ENCODE measurements at regions not wholly inside any gene's neighbourhood (a gene's known extent, or its start where the extent isn't known, plus 50 kb on each side); places are given as distances from the start of the nearest gene placed in this dataset.

- H3K36me3 ChIP-seq (ENCODE audit: control insufficient read depth in 5 of 5, insufficient read depth in 5 of 5, low read length in 5 of 5) = no peaks in the 10 kb centered on the region
- H3K4me1 ChIP-seq (ENCODE audit: control insufficient read depth in 5 of 5, insufficient read depth in 5 of 5, low read length in 5 of 5) = no peaks in the 10 kb centered on the region
Observed at GRCh38 chr2:223513771-223514455, 88.2 kb downstream of the SCG2 start.

GRCh38 chr2:223519471-223519870 lies 82.7 kb downstream of the SCG2 start:
- no peaks in the 10 kb centered on the region for H3K9me3 ChIP-seq (ENCODE audit: control insufficient read depth in 5 of 5, low read length in 5 of 5)
- no peaks in the 10 kb centered on the region for H3K27me3 ChIP-seq (ENCODE audit: control insufficient read depth in 5 of 5, insufficient read depth in 4 of 5, low read length in 5 of 5)
- H3K9ac ChIP-seq (ENCODE audit: low read length in 5 of 5) = no peak overlapping the region
- H3K4me1 ChIP-seq (ENCODE audit: control insufficient read depth in 5 of 5, insufficient read depth in 5 of 5, low read length in 5 of 5) = no peaks in the 10 kb centered on the region
- no peak overlapping the region for H3K27ac ChIP-seq (ENCODE audit: low read depth, low read length)
- no peaks in the 10 kb centered on the region for H3K36me3 ChIP-seq (ENCODE audit: control insufficient read depth in 5 of 5, insufficient read depth in 5 of 5, low read length in 5 of 5)
- no peak overlapping the region for H3K4me3 ChIP-seq (ENCODE audit: low read depth in 1 of 5, low read length in 5 of 5)

More at GRCh38 chr2:223513771-223514455, 88.2 kb downstream of the SCG2 start:
- H3K27ac ChIP-seq (ENCODE audit: low read depth, low read length) = no peak overlapping the region
- H3K9ac ChIP-seq (ENCODE audit: low read length in 5 of 5) = no peak overlapping the region
- H3K27me3 ChIP-seq (ENCODE audit: control insufficient read depth in 5 of 5, insufficient read depth in 4 of 5, low read length in 5 of 5) = peaks cover 0 to 2% (median 0%) of the 10 kb centered on the region in 5 donors
- no peaks in the 10 kb centered on the region for H3K9me3 ChIP-seq (ENCODE audit: control insufficient read depth in 5 of 5, low read length in 5 of 5)
- no peak overlapping the region for H3K4me3 ChIP-seq (ENCODE audit: low read depth in 1 of 5, low read length in 5 of 5)

DNA sequence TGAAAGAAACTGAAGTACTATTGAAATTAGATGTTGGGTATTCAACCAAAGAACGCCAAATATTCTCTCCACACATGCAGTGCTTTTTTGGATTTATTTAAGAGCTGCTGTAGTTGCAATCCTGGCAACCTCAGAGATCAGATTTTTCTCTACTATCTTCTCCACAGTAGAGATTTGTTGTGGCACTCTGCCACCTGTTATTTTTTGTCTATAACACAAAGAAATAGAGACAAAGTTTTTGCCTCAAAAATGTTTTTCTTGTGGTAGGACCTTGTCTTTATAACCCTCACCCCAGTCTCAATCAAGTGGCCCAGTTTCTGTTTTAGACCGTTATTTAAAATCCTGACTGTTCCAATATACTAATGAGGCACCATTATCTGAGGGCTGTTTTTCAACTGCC lies 79.4 kb downstream of the SCG2 start:
- Histone ChIP-seq H3K36me3 (ENCODE audit: control insufficient read depth in 5 of 5, insufficient read depth in 5 of 5, low read length in 5 of 5) (no peaks in the 10 kb centered on the region), H3K9ac (ENCODE audit: low read length in 5 of 5) (no peak overlapping the region), H3K4me3 (ENCODE audit: low read depth in 1 of 5, low read length in 5 of 5) (no peak overlapping the region), H3K9me3 (ENCODE audit: control insufficient read depth in 5 of 5, low read length in 5 of 5) (no peaks in the 10 kb centered on the region), H3K4me1 (ENCODE audit: control insufficient read depth in 5 of 5, insufficient read depth in 5 of 5, low read length in 5 of 5) (no peaks in the 10 kb centered on the region), H3K27ac (ENCODE audit: low read depth, low read length) (no peak overlapping the region), H3K27me3 (ENCODE audit: control insufficient read depth in 5 of 5, insufficient read depth in 4 of 5, low read length in 5 of 5) (no peaks in the 10 kb centered on the region)

DNA sequence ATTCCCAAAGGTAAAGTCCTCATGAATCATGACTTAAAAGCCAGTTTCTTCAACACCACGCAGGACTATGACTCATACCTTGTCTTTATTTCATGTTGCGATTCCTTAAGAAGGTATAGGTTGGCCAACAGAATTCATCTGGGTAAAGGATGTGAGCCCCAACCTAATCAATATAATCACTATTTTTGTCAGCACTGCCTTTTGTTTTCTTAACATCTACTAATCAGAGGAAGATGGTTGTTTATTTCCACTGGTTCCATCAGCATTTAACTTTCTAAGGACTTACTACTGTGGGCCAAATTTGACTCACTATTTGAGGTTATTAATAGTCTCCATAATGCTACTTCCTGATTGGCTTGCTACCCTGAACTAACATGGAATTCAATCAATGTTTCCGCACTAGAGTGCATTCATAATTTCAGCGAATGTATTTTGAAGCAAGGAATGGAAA lies 78.6 kb downstream of the SCG2 start:
- H3K27me3 ChIP-seq (ENCODE audit: control insufficient read depth in 5 of 5, insufficient read depth in 4 of 5, low read length in 5 of 5) = no peaks in the 10 kb centered on the region
- H3K36me3 ChIP-seq (ENCODE audit: control insufficient read depth in 5 of 5, insufficient read depth in 5 of 5, low read length in 5 of 5) = no peaks in the 10 kb centered on the region
- H3K9ac ChIP-seq (ENCODE audit: low read length in 5 of 5) = no peak overlapping the region
- no peaks in the 10 kb centered on the region for H3K9me3 ChIP-seq (ENCODE audit: control insufficient read depth in 5 of 5, low read length in 5 of 5)
- no peaks in the 10 kb centered on the region for H3K4me1 ChIP-seq (ENCODE audit: control insufficient read depth in 5 of 5, insufficient read depth in 5 of 5, low read length in 5 of 5)
- H3K4me3 ChIP-seq (ENCODE audit: low read depth in 1 of 5, low read length in 5 of 5) = no peak overlapping the region
- H3K27ac ChIP-seq (ENCODE audit: low read depth, low read length) = no peak overlapping the region

DNA sequence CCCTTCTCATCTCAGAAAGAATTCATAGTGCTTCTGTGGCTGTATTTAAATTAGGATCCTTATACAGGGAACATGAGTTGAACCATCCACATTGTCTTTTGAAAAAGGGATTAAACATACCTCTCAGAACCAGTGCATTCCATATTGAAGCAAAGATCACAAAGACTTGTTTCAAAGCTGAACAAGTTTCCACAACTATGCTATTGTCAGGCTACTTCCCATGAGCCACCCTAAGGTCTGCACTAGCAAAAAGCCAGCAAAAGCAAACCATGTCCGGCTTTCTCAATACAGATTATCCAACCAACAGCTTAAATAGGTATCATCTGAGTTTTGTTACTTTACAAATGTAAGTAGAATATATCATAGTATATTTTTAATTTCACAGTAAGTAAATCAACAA lies 78.1 kb downstream of the SCG2 start:
- Histone ChIP-seq H3K4me1 (ENCODE audit: control insufficient read depth in 5 of 5, insufficient read depth in 5 of 5, low read length in 5 of 5) (no peaks in the 10 kb centered on the region), H3K27me3 (ENCODE audit: control insufficient read depth in 5 of 5, insufficient read depth in 4 of 5, low read length in 5 of 5) (no peaks in the 10 kb centered on the region), H3K4me3 (ENCODE audit: low read depth in 1 of 5, low read length in 5 of 5) (no peak overlapping the region)

DNA sequence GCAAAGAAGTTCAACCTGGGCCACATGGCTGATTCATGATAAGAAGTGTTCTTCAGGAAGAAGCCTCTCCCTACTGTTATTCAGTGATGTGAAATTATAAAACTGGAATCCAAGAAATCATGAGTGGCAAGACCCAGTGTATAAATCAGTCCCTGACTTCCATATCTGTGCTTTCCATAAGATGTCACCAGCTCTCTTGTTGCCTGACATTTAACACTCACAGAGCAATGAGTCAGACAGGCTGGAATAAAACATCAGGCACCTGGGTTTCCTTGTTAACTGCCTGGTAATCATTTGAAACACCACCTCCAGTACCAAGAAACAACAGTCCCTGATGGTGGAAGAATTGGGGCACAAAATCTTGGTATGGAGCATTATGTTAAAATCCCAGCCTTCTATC lies 76.1 kb downstream of the SCG2 start:
- H3K36me3 ChIP-seq (ENCODE audit: control insufficient read depth in 5 of 5, insufficient read depth in 5 of 5, low read length in 5 of 5) = no peaks in the 10 kb centered on the region
- H3K27ac ChIP-seq (ENCODE audit: low read depth, low read length) = no peak overlapping the region
- no peak overlapping the region for H3K9ac ChIP-seq (ENCODE audit: low read length in 5 of 5)
- no peak overlapping the region for H3K4me3 ChIP-seq (ENCODE audit: low read depth in 1 of 5, low read length in 5 of 5)
- H3K9me3 ChIP-seq (ENCODE audit: control insufficient read depth in 5 of 5, low read length in 5 of 5) = peaks cover 0 to 3% (median 0%) of the 10 kb centered on the region in 5 donors
- H3K4me1 ChIP-seq (ENCODE audit: control insufficient read depth in 5 of 5, insufficient read depth in 5 of 5, low read length in 5 of 5) = no peaks in the 10 kb centered on the region
- no peaks in the 10 kb centered on the region for H3K27me3 ChIP-seq (ENCODE audit: control insufficient read depth in 5 of 5, insufficient read depth in 4 of 5, low read length in 5 of 5)

More for the DNA sequence above, 78.1 kb downstream of the SCG2 start:
- H3K9me3 ChIP-seq (ENCODE audit: control insufficient read depth in 5 of 5, low read length in 5 of 5) = no peaks in the 10 kb centered on the region
- H3K9ac ChIP-seq (ENCODE audit: low read length in 5 of 5) = no peak overlapping the region
- no peaks in the 10 kb centered on the region for H3K36me3 ChIP-seq (ENCODE audit: control insufficient read depth in 5 of 5, insufficient read depth in 5 of 5, low read length in 5 of 5)
- no peak overlapping the region for H3K27ac ChIP-seq (ENCODE audit: low read depth, low read length)

DNA sequence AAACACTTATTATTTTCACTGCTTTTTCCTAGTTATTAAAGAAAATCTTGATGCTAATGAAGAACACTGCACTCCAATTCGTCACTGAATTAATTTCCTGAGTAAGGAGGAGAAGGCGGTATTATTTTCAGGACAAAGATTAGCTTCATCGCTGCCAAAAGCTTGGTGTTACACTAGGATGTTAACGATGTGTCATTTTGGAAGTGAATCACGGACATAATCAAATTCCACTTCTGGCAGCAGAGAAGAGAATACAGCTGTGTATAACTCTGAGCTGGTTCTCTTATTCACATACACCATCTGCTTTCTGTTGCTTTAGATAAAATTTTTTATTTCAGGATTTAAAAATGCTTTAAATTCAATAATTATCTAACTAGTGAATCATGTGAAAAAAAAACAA lies 74.1 kb downstream of the SCG2 start:
- no peak overlapping the region for H3K27ac ChIP-seq (ENCODE audit: low read depth, low read length)
- H3K4me3 ChIP-seq (ENCODE audit: low read depth in 1 of 5, low read length in 5 of 5) = no peak overlapping the region
- H3K9ac ChIP-seq (ENCODE audit: low read length in 5 of 5) = no peak overlapping the region
- no peaks in the 10 kb centered on the region for H3K4me1 ChIP-seq (ENCODE audit: control insufficient read depth in 5 of 5, insufficient read depth in 5 of 5, low read length in 5 of 5)
- H3K36me3 ChIP-seq (ENCODE audit: control insufficient read depth in 5 of 5, insufficient read depth in 5 of 5, low read length in 5 of 5) = no peaks in the 10 kb centered on the region
- H3K27me3 ChIP-seq (ENCODE audit: control insufficient read depth in 5 of 5, insufficient read depth in 4 of 5, low read length in 5 of 5) = no peaks in the 10 kb centered on the region
- peaks cover 0 to 3% (median 0%) of the 10 kb centered on the region in 5 donors for H3K9me3 ChIP-seq (ENCODE audit: control insufficient read depth in 5 of 5, low read length in 5 of 5)

DNA sequence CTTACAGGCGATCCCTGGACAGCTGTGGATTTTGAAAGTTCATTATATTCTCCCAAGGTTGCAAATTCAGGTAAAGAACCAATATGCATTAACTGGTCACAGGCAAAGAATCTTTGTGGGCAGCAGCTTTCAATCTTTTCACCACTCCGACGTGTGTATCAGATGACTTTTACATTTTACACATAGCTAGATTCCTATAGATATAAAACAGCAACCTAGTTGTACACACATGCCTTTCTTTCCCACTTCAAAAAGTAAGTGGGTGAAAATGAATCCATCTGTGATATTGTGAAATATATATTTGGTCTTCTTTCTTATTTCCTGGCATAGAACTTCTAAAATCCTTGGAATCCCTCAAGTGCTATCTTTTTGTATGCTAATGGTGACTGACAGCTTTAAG lies 72.5 kb downstream of the SCG2 start:
- Histone ChIP-seq H3K27me3 (ENCODE audit: control insufficient read depth in 5 of 5, insufficient read depth in 4 of 5, low read length in 5 of 5) (no peaks in the 10 kb centered on the region), H3K9ac (ENCODE audit: low read length in 5 of 5) (no peak overlapping the region), H3K27ac (ENCODE audit: low read depth, low read length) (no peak overlapping the region), H3K4me3 (ENCODE audit: low read depth in 1 of 5, low read length in 5 of 5) (no peak overlapping the region), H3K9me3 (ENCODE audit: control insufficient read depth in 5 of 5, low read length in 5 of 5) (peaks cover 0 to 3% (median 0%) of the 10 kb centered on the region in 5 donors), H3K36me3 (ENCODE audit: control insufficient read depth in 5 of 5, insufficient read depth in 5 of 5, low read length in 5 of 5) (no peaks in the 10 kb centered on the region), H3K4me1 (ENCODE audit: control insufficient read depth in 5 of 5, insufficient read depth in 5 of 5, low read length in 5 of 5) (no peaks in the 10 kb centered on the region)

GRCh38 chr2:223530811-223531210 lies 71.3 kb downstream of the SCG2 start:
- Histone ChIP-seq H3K4me3 (ENCODE audit: low read depth in 1 of 5, low read length in 5 of 5) (no peak overlapping the region), H3K36me3 (ENCODE audit: control insufficient read depth in 5 of 5, insufficient read depth in 5 of 5, low read length in 5 of 5) (no peaks in the 10 kb centered on the region), H3K27ac (ENCODE audit: low read depth, low read length) (no peak overlapping the region), H3K9ac (ENCODE audit: low read length in 5 of 5) (no peak overlapping the region), H3K27me3 (ENCODE audit: control insufficient read depth in 5 of 5, insufficient read depth in 4 of 5, low read length in 5 of 5) (no peaks in the 10 kb centered on the region), H3K4me1 (ENCODE audit: control insufficient read depth in 5 of 5, insufficient read depth in 5 of 5, low read length in 5 of 5) (no peaks in the 10 kb centered on the region), H3K9me3 (ENCODE audit: control insufficient read depth in 5 of 5, low read length in 5 of 5) (peaks cover 0 to 3% (median 0%) of the 10 kb centered on the region in 5 donors)

GRCh38 chr2:223532161-223532560 lies 70.0 kb downstream of the SCG2 start:
- H3K9me3 ChIP-seq (ENCODE audit: control insufficient read depth in 5 of 5, low read length in 5 of 5) = peaks cover 0 to 3% (median 0%) of the 10 kb centered on the region in 5 donors
- H3K4me3 ChIP-seq (ENCODE audit: low read depth in 1 of 5, low read length in 5 of 5) = no peak overlapping the region
- no peaks in the 10 kb centered on the region for H3K4me1 ChIP-seq (ENCODE audit: control insufficient read depth in 5 of 5, insufficient read depth in 5 of 5, low read length in 5 of 5)
- H3K36me3 ChIP-seq (ENCODE audit: control insufficient read depth in 5 of 5, insufficient read depth in 5 of 5, low read length in 5 of 5) = no peaks in the 10 kb centered on the region
- H3K27me3 ChIP-seq (ENCODE audit: control insufficient read depth in 5 of 5, insufficient read depth in 4 of 5, low read length in 5 of 5) = no peaks in the 10 kb centered on the region
- no peak overlapping the region for H3K9ac ChIP-seq (ENCODE audit: low read length in 5 of 5)
- no peak overlapping the region for H3K27ac ChIP-seq (ENCODE audit: low read depth, low read length)

Measured in subcutaneous abdominal adipose tissue (tissue), 5 donors.